ENCODE measurements at regions not wholly inside any gene's neighbourhood (a gene's known extent, or its start where the extent isn't known, plus 50 kb on each side); places are given as distances from the start of the nearest gene placed in this dataset.

DNA sequence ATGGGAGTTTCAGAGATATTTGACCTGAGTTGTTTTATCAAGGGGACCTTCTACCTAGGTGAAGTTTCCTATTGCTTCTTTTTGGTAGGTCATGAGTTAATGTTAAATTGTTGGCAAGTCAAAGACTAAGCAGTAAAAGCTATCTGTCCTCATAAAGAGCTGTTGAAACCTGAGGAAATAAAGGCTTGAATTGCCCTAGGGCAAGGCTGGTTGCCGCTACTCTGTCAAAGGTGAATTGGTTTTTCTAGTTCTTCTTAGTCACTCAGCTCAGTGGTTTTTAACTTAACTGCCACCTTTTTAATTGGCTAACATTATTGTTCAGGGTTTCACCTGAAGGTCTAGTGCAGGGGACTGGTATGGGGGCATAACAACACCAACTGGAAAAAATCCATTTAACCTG, 441.6 kb upstream of the FBXO33 start:
- TF ChIP-seq, protein P1, sequence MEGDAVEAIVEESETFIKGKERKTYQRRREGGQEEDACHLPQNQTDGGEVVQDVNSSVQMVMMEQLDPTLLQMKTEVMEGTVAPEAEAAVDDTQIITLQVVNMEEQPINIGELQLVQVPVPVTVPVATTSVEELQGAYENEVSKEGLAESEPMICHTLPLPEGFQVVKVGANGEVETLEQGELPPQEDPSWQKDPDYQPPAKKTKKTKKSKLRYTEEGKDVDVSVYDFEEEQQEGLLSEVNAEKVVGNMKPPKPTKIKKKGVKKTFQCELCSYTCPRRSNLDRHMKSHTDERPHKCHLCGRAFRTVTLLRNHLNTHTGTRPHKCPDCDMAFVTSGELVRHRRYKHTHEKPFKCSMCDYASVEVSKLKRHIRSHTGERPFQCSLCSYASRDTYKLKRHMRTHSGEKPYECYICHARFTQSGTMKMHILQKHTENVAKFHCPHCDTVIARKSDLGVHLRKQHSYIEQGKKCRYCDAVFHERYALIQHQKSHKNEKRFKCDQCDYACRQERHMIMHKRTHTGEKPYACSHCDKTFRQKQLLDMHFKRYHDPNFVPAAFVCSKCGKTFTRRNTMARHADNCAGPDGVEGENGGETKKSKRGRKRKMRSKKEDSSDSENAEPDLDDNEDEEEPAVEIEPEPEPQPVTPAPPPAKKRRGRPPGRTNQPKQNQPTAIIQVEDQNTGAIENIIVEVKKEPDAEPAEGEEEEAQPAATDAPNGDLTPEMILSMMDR (IDR thresholded peaks at IDR 0.05 in 2 of 3, conservative IDR thresholded peaks at IDR 0.05 in 1 of 3; ENCODE audit: borderline replicate concordance in 1 of 3, insufficient read depth in 1 of 3, low read depth in 2 of 3, low read length in 2 of 3) = no peak
- TF ChIP-seq TCF7L2 (IDR thresholded peaks at IDR 0.05; ENCODE audit: borderline replicate concordance, extremely low read depth, insufficient read depth, insufficient read length) = no peak
- no peak for TF ChIP-seq POLR2A (IDR thresholded peaks at IDR 0.05; ENCODE audit: borderline replicate concordance, extremely low read depth, insufficient read depth, insufficient read length)
- TF ChIP-seq SRF (IDR thresholded peaks at IDR 0.05; ENCODE audit: low read depth) = no peak
